ENCODE measurements at regions not wholly inside any gene's neighbourhood (a gene's known extent, or its start where the extent isn't known, plus 50 kb on each side); places are given as distances from the start of the nearest gene placed in this dataset.

- TF ChIP-seq RAD21 (conservative IDR thresholded peaks at IDR 0.05) (no peak), CTCF (IDR thresholded peaks at IDR 0.05; ENCODE audit: poor library complexity, severe bottlenecking) (no peak), POLR2AphosphoS5 (IDR thresholded peaks at IDR 0.05) (no peak), TAF1 (IDR thresholded peaks at IDR 0.05; ENCODE audit: low read depth) (no peak), EP300 (conservative IDR thresholded peaks at IDR 0.05; ENCODE audit: poor library complexity, severe bottlenecking) (no peak), MXI1 (conservative IDR thresholded peaks at IDR 0.05; ENCODE audit: poor library complexity, severe bottlenecking) (no peak), EZH2 (IDR thresholded peaks at IDR 0.05; ENCODE audit: borderline replicate concordance, insufficient read depth, low read length, poor library complexity, severe bottlenecking) (no peak), REST (IDR thresholded peaks at IDR 0.05; ENCODE audit: borderline replicate concordance) (no peak)
These were observed 62.9 kb upstream of the FMR1 start for GRCh38 chrX:147848543-147849443.

All from neural cell (in vitro differentiated cells).